Stomach (tissue), 8 donors: ENCODE measurements at regions not wholly inside any gene's neighbourhood (a gene's known extent, or its start where the extent isn't known, plus 50 kb on each side); places are given as distances from the start of the nearest gene placed in this dataset.
A peak's percentile ranks its signal among the peaks of the same experiment; 100 is the strongest.

Experiments
- DNase-seq, 2 donors: peaks; one replicate each; pipeline versions ENCODE4 v3.0.0 to v3.0.0-alpha.2; 2013 to 2019
- H3K27ac ChIP-seq, 5 donors: fragments of 200-600 bp in 4 of 5; sonication (generic) in 4 of 5; one replicate each; pipeline ENCODE4 v1.5.1; 2013 to 2019; ENCODE audit warnings: mild to moderate bottlenecking in 1 of 5, moderate library complexity in 1 of 5
- H3K27me3 ChIP-seq, 3 donors: fragments of 200-600 bp; sonication (generic); one replicate each; pipeline ENCODE4 v1.5.1; 2017 to 2019; ENCODE audit warnings: mixed run types in 1 of 3
- H3K36me3 ChIP-seq, 4 donors: fragments of 200-600 bp; sonication (generic); 1 replicate in 3 of 4; 2 replicates in 1 of 4; pipeline ENCODE4 v1.5.1; 2016 to 2019
- H3K4me1 ChIP-seq, 4 donors: fragments of 200-600 bp; sonication (generic); one replicate each; pipeline ENCODE4 v1.5.1; 2016 to 2019
- H3K4me3 ChIP-seq, 4 donors: fragments of 200-600 bp; sonication (generic) in 3 of 4; one replicate each; pipeline ENCODE4 v1.5.1; 2016 to 2019; ENCODE audit warnings: mild to moderate bottlenecking in 1 of 4
- H3K9me3 ChIP-seq, 4 donors: fragments of 200-600 bp; sonication (generic); one replicate each; pipeline ENCODE4 v1.5.1; 2016 to 2019
- CTCF ChIP-seq, 7 experiments: fragments of 450-650 bp in 4 of 7; fragments of 200-600 bp in 3 of 7; sonication (generic) in 3 of 7; IDR thresholded peaks; one replicate each; pipeline ENCODE4 v1.5.1; 2016 to 2019; ENCODE audit warnings: antibody characterized with exemption in 7 of 7, control low read depth in 2 of 7, mild to moderate bottlenecking in 1 of 7
- EP300 ChIP-seq: sonication (generic); formaldehyde crosslinking; IDR thresholded peaks from one replicate; pipeline ENCODE4 v1.6.1; 2017; ENCODE audit warnings: antibody characterized with exemption
- POLR2A ChIP-seq, 4 donors: fragments of 450-650 bp; IDR thresholded peaks; one replicate each; pipeline ENCODE4 v1.6.1; 2016; ENCODE audit warnings: antibody characterized with exemption in 4 of 4, control low read depth in 2 of 4, mild to moderate bottlenecking in 1 of 4, moderate library complexity in 1 of 4
- POLR2AphosphoS5 ChIP-seq, 3 donors: sonication (generic); formaldehyde crosslinking; IDR thresholded peaks; one replicate each; pipeline ENCODE4 v1.6.1; 2016; ENCODE audit warnings: antibody characterized with exemption in 3 of 3
- WGBS, 5 donors: extraction: QIAGEN DNeasy Blood & Tissue Kit in 3 of 5; methylation state at CpG; one replicate each; pipeline versions ENCODE4 v1.1.5 to v1.1.7; 2013 to 2018; 5-methylcytosine and 5-hydroxymethylcytosine counted together
- intact Hi-C: fragments of 100-400 bp; cut with DNase I; formaldehyde crosslinking; loops from one replicate; pipeline ENCODE4 v1.15.1; 2023; ENCODE audit warnings: low total_unique reads
- donor health status: healthy with polysubstance abuse.
- donor health status: Bipolar disorder and iron deficiency.
- donor health status: healthy.

- H3K27ac ChIP-seq, result no peak overlapping the region
- WGBS, 5 donors, result 82 to 90% (median 88%) methylated on average over 5 of the region's 5 CpGs
These were observed 300.6 kb upstream of the C11orf87 start for GRCh38 chr11:109121173-109121932.

DNA sequence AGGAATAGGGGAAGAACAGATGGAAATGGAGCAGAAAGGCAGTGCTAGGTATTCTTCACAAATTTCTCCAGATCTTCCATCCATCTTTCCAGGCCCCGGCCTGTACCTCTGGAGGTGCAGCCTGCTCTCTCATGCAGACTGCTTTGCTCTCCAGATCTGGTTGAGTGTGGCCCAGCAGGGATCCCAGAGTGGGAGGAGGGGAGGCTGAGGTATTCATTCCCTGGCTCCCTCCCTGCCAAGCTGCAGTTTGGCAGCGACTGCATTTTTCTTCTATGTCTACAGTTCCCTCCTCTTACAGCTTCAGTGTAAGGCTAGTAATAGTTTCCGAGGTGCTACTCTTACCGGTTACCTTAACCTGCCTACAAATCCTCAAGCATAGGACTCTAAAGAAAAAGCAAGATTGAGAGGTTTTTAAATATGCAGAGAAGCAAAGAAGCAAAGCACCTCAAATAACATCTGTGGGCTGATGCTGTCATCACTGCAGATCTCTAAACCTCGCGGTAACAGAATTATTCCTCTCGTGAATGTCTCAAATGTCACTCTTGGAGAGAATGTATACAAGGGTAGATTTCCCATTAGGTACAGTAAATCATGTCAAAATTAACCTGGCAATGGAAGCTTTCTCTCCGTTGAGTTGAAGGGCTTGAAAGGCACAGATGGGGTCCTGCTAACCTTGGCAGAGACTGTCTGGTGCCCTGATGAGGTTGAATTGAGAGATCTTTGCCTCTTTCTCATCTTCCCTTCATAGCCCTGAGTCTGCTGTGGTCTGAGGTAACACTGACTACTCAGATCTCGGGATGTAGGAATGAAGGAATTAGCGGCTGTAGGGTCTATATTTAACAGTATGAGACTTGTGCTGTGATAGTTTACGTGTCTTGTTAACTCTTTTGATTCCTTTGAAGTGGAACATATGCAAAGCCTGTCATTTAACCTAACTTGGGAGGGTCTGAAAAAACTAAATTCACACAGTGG, 297.9 kb upstream of the C11orf87 start:
- TF ChIP-seq POLR2A (IDR thresholded peaks at IDR 0.05), result no peak
- no peak for TF ChIP-seq POLR2AphosphoS5 (IDR thresholded peaks at IDR 0.05)
- H3K4me3 ChIP-seq, result no peak overlapping the region
- H3K27me3 ChIP-seq, result no peaks in the 10 kb centered on the region
- H3K9me3 ChIP-seq, result no peaks in the 10 kb centered on the region
- H3K4me1 ChIP-seq, result peaks cover 0 to 9% (median 0%) of the 10 kb centered on the region in 4 donors
- WGBS, 5 donors, result 55 to 65% (median 60%) methylated on average over 11 of the region's 11 CpGs
- no peaks in the 10 kb centered on the region for H3K36me3 ChIP-seq
- peak in 1 of 2 donors; percentile 14 for DNase-seq
- H3K27ac ChIP-seq, result no peak overlapping the region
- intact Hi-C loops, result no loop called here

More at GRCh38 chr11:109121173-109121932, 300.6 kb upstream of the C11orf87 start:
- no peak for TF ChIP-seq POLR2A (IDR thresholded peaks at IDR 0.05)
- H3K4me1 ChIP-seq, result peaks cover 0 to 9% (median 0%) of the 10 kb centered on the region in 4 donors
- no peaks in the 10 kb centered on the region for H3K36me3 ChIP-seq
- no peaks in the 10 kb centered on the region for H3K27me3 ChIP-seq
- intact Hi-C loops, result no loop called here
- DNase-seq, result no peak
- H3K9me3 ChIP-seq, result no peaks in the 10 kb centered on the region
- no peak overlapping the region for H3K4me3 ChIP-seq

DNA sequence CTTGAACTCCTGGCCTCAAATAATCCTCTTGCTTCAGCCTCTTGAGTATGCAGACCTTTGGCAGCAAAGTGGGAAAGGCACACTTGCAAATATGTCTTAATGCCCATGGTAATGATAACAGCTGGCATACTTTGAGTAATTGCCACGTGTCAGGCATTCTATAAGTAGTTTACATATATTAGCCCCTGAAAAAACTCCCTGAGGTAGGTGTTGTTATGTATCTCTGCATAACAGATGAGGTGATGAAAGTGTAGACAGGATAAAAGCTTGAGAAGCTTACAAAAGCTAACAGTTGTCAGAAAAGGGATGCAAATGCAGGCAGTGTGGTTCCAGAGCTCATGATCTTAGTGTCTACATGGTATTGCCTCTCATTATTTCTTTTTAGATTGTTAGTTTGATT, 291.1 kb upstream of the C11orf87 start:
- no peaks in the 10 kb centered on the region for H3K36me3 ChIP-seq
- H3K9me3 ChIP-seq, result no peaks in the 10 kb centered on the region
- WGBS, 5 donors, result 10 to 26% (median 16%) methylated on average over 1 of the region's 1 CpG
- intact Hi-C loops, result no loop called here
- H3K4me1 ChIP-seq, result no peaks in the 10 kb centered on the region
- no peak for TF ChIP-seq CTCF (IDR thresholded peaks at IDR 0.05)
- H3K27me3 ChIP-seq, result no peaks in the 10 kb centered on the region
- no peak overlapping the region for H3K4me3 ChIP-seq
- no peak for DNase-seq
- no peak overlapping the region for H3K27ac ChIP-seq

DNA sequence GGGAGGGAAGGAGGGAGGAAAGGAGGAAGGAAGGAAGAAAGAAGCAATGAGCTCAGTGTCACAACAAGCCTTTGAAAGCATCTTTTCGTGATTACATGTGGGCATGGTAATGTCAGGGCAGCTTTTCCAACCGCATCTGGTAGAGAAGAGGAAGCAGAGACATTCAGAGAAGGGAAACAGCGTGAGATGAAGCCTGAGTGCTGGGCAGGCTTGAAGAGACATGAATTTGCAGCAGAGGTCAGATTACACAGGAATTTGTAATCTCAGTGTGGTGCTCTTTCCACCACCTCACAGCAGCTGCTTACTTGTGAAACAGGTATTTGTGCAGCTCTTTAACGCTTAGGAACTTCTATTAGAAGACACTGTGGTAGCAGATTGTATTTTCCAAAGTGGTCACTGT, 289.5 kb upstream of the C11orf87 start:
- intact Hi-C loops, result no loop called here
- 27 to 42% (median 36%) methylated on average over 4 of the region's 4 CpGs for WGBS, 5 donors
- no peak for DNase-seq
- no peak overlapping the region for H3K27ac ChIP-seq
- TF ChIP-seq EP300, result no peak
- H3K36me3 ChIP-seq, result no peaks in the 10 kb centered on the region
- no peaks in the 10 kb centered on the region for H3K9me3 ChIP-seq
- H3K4me1 ChIP-seq, result no peaks in the 10 kb centered on the region
- no peaks in the 10 kb centered on the region for H3K27me3 ChIP-seq
- no peak overlapping the region for H3K4me3 ChIP-seq

- Histone ChIP-seq H3K27me3 (no peaks in the 10 kb centered on the region), H3K4me3 (no peak overlapping the region), H3K36me3 (no peaks in the 10 kb centered on the region), H3K9me3 (no peaks in the 10 kb centered on the region), H3K4me1 (no peaks in the 10 kb centered on the region), H3K27ac (no peak overlapping the region)
- no peak for TF ChIP-seq POLR2A (IDR thresholded peaks at IDR 0.05)
- 54 to 73% (median 67%) methylated on average over 4 of the region's 4 CpGs for WGBS, 5 donors
- intact Hi-C loops, result no loop called here
- no peak for DNase-seq
These were observed 288.8 kb upstream of the C11orf87 start for GRCh38 chr11:109133159-109133558.

DNA sequence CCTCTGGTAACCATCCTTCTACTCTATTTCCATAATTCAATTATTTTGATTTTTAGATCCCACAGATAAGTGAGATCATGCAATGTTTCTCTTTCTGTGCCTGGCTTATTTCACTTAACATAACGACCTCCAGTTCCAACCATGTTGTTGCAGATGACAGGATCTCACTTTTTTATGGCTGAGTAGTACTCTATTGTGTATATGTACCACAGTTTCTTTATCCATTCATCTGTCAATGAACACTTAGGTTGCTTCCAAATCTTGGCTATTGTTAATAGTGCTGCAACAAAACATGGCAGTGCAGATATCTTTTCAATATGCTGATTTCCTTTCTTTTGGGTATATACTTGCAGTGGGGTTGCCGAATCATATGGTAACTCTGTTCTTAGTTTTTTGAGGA, 286.4 kb upstream of the C11orf87 start:
- Histone ChIP-seq H3K27ac (no peak overlapping the region), H3K4me1 (no peaks in the 10 kb centered on the region), H3K36me3 (no peaks in the 10 kb centered on the region), H3K9me3 (no peaks in the 10 kb centered on the region), H3K4me3 (no peak overlapping the region), H3K27me3 (no peaks in the 10 kb centered on the region)
- DNase-seq, result no peak
- TF ChIP-seq CTCF (IDR thresholded peaks at IDR 0.05) (no peak), POLR2AphosphoS5 (IDR thresholded peaks at IDR 0.05) (no peak), EP300 (no peak), POLR2A (IDR thresholded peaks at IDR 0.05) (no peak)
- intact Hi-C loops, result no loop called here
- 64 to 73% (median 68%) methylated on average over 2 of the region's 2 CpGs for WGBS, 5 donors
